PC-9 (cell line): ENCODE measurements at regions not wholly inside any gene's neighbourhood (a gene's known extent, or its start where the extent isn't known, plus 50 kb on each side); places are given as distances from the start of the nearest gene placed in this dataset.

ENCODE experiments used
- EZH2 ChIP-seq: fragments of 200-600 bp; sonication (generic); IDR thresholded peaks from 2 replicates; pipeline ENCODE4 v1.8.0; 2017; ENCODE audit warnings: antibody characterized with exemption, low read depth
- TF ChIP-seq, protein P1 (sequence below): fragments of 200-600 bp; sonication (generic); conservative IDR thresholded peaks from 2 replicates; pipeline ENCODE4 v1.6.1; 2017; ENCODE audit warnings: mixed run types, antibody characterized with exemption, mild to moderate bottlenecking, moderate library complexity

- TF ChIP-seq, protein P1, sequence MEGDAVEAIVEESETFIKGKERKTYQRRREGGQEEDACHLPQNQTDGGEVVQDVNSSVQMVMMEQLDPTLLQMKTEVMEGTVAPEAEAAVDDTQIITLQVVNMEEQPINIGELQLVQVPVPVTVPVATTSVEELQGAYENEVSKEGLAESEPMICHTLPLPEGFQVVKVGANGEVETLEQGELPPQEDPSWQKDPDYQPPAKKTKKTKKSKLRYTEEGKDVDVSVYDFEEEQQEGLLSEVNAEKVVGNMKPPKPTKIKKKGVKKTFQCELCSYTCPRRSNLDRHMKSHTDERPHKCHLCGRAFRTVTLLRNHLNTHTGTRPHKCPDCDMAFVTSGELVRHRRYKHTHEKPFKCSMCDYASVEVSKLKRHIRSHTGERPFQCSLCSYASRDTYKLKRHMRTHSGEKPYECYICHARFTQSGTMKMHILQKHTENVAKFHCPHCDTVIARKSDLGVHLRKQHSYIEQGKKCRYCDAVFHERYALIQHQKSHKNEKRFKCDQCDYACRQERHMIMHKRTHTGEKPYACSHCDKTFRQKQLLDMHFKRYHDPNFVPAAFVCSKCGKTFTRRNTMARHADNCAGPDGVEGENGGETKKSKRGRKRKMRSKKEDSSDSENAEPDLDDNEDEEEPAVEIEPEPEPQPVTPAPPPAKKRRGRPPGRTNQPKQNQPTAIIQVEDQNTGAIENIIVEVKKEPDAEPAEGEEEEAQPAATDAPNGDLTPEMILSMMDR = no peak
- TF ChIP-seq EZH2 = no peak
Observed at GRCh38 chr13:21320642-21321034, 138.5 kb downstream of the ZDHHC20 start.
